ENCODE measurements at regions not wholly inside any gene's neighbourhood (a gene's known extent, or its start where the extent isn't known, plus 50 kb on each side); places are given as distances from the start of the nearest gene placed in this dataset.
"Not testable (repeated sequence)": the region's sequence is repeated elsewhere in the genome, so short reads cannot be mapped to it uniquely, and the experiment has no call there.

- no peak for DNase-seq (ENCODE audit: extremely low spot score)
- no peak overlapping the region for H3K4me3 ChIP-seq (ENCODE audit: low read depth, low read length)
- no peaks in the 10 kb centered on the region for H3K4me1 ChIP-seq (ENCODE audit: insufficient read depth)
- no peaks in the 10 kb centered on the region for H3K36me3 ChIP-seq (ENCODE audit: insufficient read depth)
- no peak overlapping the region for H3K27ac ChIP-seq (ENCODE audit: low read depth)
- 69% methylated on average over 2 of the region's 2 CpGs for WGBS
These were observed 836.6 kb upstream of the PCDH10 start for GRCh38 chr4:132312521-132312920.

GRCh38 chr4:132313852-132314251 is 835.2 kb upstream of the PCDH10 start:
- H3K36me3 ChIP-seq (ENCODE audit: insufficient read depth): no peaks in the 10 kb centered on the region
- H3K4me1 ChIP-seq (ENCODE audit: insufficient read depth): no peaks in the 10 kb centered on the region
- 77% methylated on average over 7 of the region's 7 CpGs for WGBS
- no peak overlapping the region for H3K27ac ChIP-seq (ENCODE audit: low read depth)
- no peak for DNase-seq (ENCODE audit: extremely low spot score)
- H3K4me3 ChIP-seq (ENCODE audit: low read depth, low read length): no peak overlapping the region

- no peak for DNase-seq (ENCODE audit: extremely low spot score)
- no peak overlapping the region for H3K4me3 ChIP-seq (ENCODE audit: low read depth, low read length)
- H3K27ac ChIP-seq (ENCODE audit: low read depth): no peak overlapping the region
- no peaks in the 10 kb centered on the region for H3K4me1 ChIP-seq (ENCODE audit: insufficient read depth)
- 91% methylated on average over 2 of the region's 2 CpGs for WGBS
- H3K36me3 ChIP-seq (ENCODE audit: insufficient read depth): no peaks in the 10 kb centered on the region
These were observed 832.4 kb upstream of the PCDH10 start for GRCh38 chr4:132316738-132317137.

GRCh38 chr4:132317923-132318322 is 831.2 kb upstream of the PCDH10 start:
- no peaks in the 10 kb centered on the region for H3K36me3 ChIP-seq (ENCODE audit: insufficient read depth)
- no peak overlapping the region for H3K4me3 ChIP-seq (ENCODE audit: low read depth, low read length)
- no peak for DNase-seq (ENCODE audit: extremely low spot score)
- WGBS: 87% methylated on average over 2 of the region's 2 CpGs
- no peak overlapping the region for H3K27ac ChIP-seq (ENCODE audit: low read depth)
- no peaks in the 10 kb centered on the region for H3K4me1 ChIP-seq (ENCODE audit: insufficient read depth)

- Histone ChIP-seq H3K4me3 (ENCODE audit: low read depth, low read length) (no peak overlapping the region), H3K36me3 (ENCODE audit: insufficient read depth) (no peaks in the 10 kb centered on the region), H3K4me1 (ENCODE audit: insufficient read depth) (no peaks in the 10 kb centered on the region), H3K27ac (ENCODE audit: low read depth) (no peak overlapping the region)
- DNase-seq (ENCODE audit: extremely low spot score): no peak
- whole genome bisulfite sequencing: 72% methylated on average over 1 of the region's 1 CpG
These were observed 820.3 kb upstream of the PCDH10 start for GRCh38 chr4:132328761-132329160.

- Histone ChIP-seq H3K4me3 (ENCODE audit: low read depth, low read length) (no peak overlapping the region), H3K27ac (ENCODE audit: low read depth) (no peak overlapping the region), H3K4me1 (ENCODE audit: insufficient read depth) (no peaks in the 10 kb centered on the region), H3K36me3 (ENCODE audit: insufficient read depth) (no peaks in the 10 kb centered on the region)
- WGBS: 85% methylated on average over 2 of the region's 2 CpGs
- DNase-seq (ENCODE audit: extremely low spot score): no peak
These were observed 818.1 kb upstream of the PCDH10 start for GRCh38 chr4:132330994-132331393.

GRCh38 chr4:132332932-132333723 is 816.0 kb upstream of the PCDH10 start:
- no peaks in the 10 kb centered on the region for H3K4me1 ChIP-seq (ENCODE audit: insufficient read depth)
- DNase-seq (ENCODE audit: extremely low spot score): no peak
- H3K27ac ChIP-seq (ENCODE audit: low read depth): no peak overlapping the region
- H3K4me3 ChIP-seq (ENCODE audit: low read depth, low read length): no peak overlapping the region
- WGBS: 86% methylated on average over 1 of the region's 1 CpG
- H3K36me3 ChIP-seq (ENCODE audit: insufficient read depth): no peaks in the 10 kb centered on the region

- H3K27ac ChIP-seq (ENCODE audit: low read depth): no peak overlapping the region
- no peaks in the 10 kb centered on the region for H3K4me1 ChIP-seq (ENCODE audit: insufficient read depth)
- no peaks in the 10 kb centered on the region for H3K36me3 ChIP-seq (ENCODE audit: insufficient read depth)
- no peak overlapping the region for H3K4me3 ChIP-seq (ENCODE audit: low read depth, low read length)
- 49% methylated on average over 1 of the region's 1 CpG for WGBS
- DNase-seq (ENCODE audit: extremely low spot score): no peak
These were observed 815.4 kb upstream of the PCDH10 start for GRCh38 chr4:132333724-132334047.

- no peaks in the 10 kb centered on the region for H3K4me1 ChIP-seq (ENCODE audit: insufficient read depth)
- H3K36me3 ChIP-seq (ENCODE audit: insufficient read depth): no peaks in the 10 kb centered on the region
- 52% methylated on average over 3 of the region's 3 CpGs for WGBS
- no peak overlapping the region for H3K4me3 ChIP-seq (ENCODE audit: low read depth, low read length)
- H3K27ac ChIP-seq (ENCODE audit: low read depth): no peak overlapping the region
- no peak for DNase-seq (ENCODE audit: extremely low spot score)
These were observed 815.0 kb upstream of the PCDH10 start for GRCh38 chr4:132334081-132334480.

- DNase-seq (ENCODE audit: extremely low spot score): no peak
- no peaks in the 10 kb centered on the region for H3K4me1 ChIP-seq (ENCODE audit: insufficient read depth)
- WGBS: 96% methylated on average over 32 of the region's 32 CpGs
- H3K36me3 ChIP-seq (ENCODE audit: insufficient read depth): no peaks in the 10 kb centered on the region
- H3K27ac ChIP-seq (ENCODE audit: low read depth): no peak overlapping the region
- no peak overlapping the region for H3K4me3 ChIP-seq (ENCODE audit: low read depth, low read length)
These were observed 803.9 kb upstream of the PCDH10 start for GRCh38 chr4:132344924-132345828.

- no peak for DNase-seq (ENCODE audit: extremely low spot score)
- Histone ChIP-seq H3K4me1 (ENCODE audit: insufficient read depth) (no peaks in the 10 kb centered on the region), H3K4me3 (ENCODE audit: low read depth, low read length) (no peak overlapping the region), H3K27ac (ENCODE audit: low read depth) (no peak overlapping the region), H3K36me3 (ENCODE audit: insufficient read depth) (no peaks in the 10 kb centered on the region)
- 94% methylated on average over 1 of the region's 1 CpG for whole genome bisulfite sequencing
These were observed 803.1 kb upstream of the PCDH10 start for GRCh38 chr4:132346016-132346415.

GRCh38 chr4:132351606-132352005 is 797.5 kb upstream of the PCDH10 start:
- WGBS: 74% methylated on average over 3 of the region's 3 CpGs
- H3K4me3 ChIP-seq (ENCODE audit: low read depth, low read length); H3K4me1 ChIP-seq (ENCODE audit: insufficient read depth); DNase-seq (ENCODE audit: extremely low spot score); H3K27ac ChIP-seq (ENCODE audit: low read depth); H3K36me3 ChIP-seq (ENCODE audit: insufficient read depth): not testable (repeated sequence)

- WGBS: 86% methylated on average over 2 of the region's 2 CpGs
- Histone ChIP-seq H3K4me1 (ENCODE audit: insufficient read depth) (no peaks in the 10 kb centered on the region), H3K36me3 (ENCODE audit: insufficient read depth) (no peaks in the 10 kb centered on the region), H3K4me3 (ENCODE audit: low read depth, low read length) (no peak overlapping the region), H3K27ac (ENCODE audit: low read depth) (no peak overlapping the region)
- DNase-seq (ENCODE audit: extremely low spot score): no peak
These were observed 766.9 kb upstream of the PCDH10 start for GRCh38 chr4:132382243-132382642.

GRCh38 chr4:132383571-132384199 is 765.4 kb upstream of the PCDH10 start:
- 16% methylated on average over 1 of the region's 1 CpG for WGBS
- H3K27ac ChIP-seq (ENCODE audit: low read depth): no peak overlapping the region
- H3K4me3 ChIP-seq (ENCODE audit: low read depth, low read length): no peak overlapping the region
- no peaks in the 10 kb centered on the region for H3K4me1 ChIP-seq (ENCODE audit: insufficient read depth)
- no peaks in the 10 kb centered on the region for H3K36me3 ChIP-seq (ENCODE audit: insufficient read depth)
- no peak for DNase-seq (ENCODE audit: extremely low spot score)

All from urinary bladder (tissue), 3 donors.